Neural progenitor cell (in vitro differentiated cells): ENCODE measurements at regions not wholly inside any gene's neighbourhood (a gene's known extent, or its start where the extent isn't known, plus 50 kb on each side); places are given as distances from the start of the nearest gene placed in this dataset.

Experiments used
- DNase-seq: peaks from one replicate; pipeline ENCODE4 v3.0.0-alpha.2; 2016; ENCODE audit warnings: low spot score
- H2AFZ ChIP-seq: fragments of 200-600 bp; sonication (generic); replicated peaks from 2 replicates; pipeline ENCODE4 v1.6.1; 2016; ENCODE audit warnings: antibody characterized with exemption
- H3F3A ChIP-seq: fragments of 200-600 bp; sonication (generic); 2 replicates; pipeline ENCODE4 v1.6.1; 2016; ENCODE audit warnings: antibody characterized with exemption, low read depth
- H3K27ac ChIP-seq: fragments of 200-600 bp; sonication (generic); 2 replicates; pipeline ENCODE4 v1.5.1; 2016; ENCODE audit warnings: mild to moderate bottlenecking
- H3K27me3 ChIP-seq: fragments of 200-600 bp; sonication (generic); 2 replicates; pipeline ENCODE4 v1.6.1; 2016; ENCODE audit warnings: mild to moderate bottlenecking, moderate library complexity
- H3K36me3 ChIP-seq: fragments of 200-600 bp; sonication (generic); 2 replicates; pipeline ENCODE4 v1.5.1; 2016
- H3K4me1 ChIP-seq: fragments of 200-600 bp; sonication (generic); 2 replicates; pipeline ENCODE4 v1.6.1; 2016; ENCODE audit warnings: mixed run types
- H3K4me2 ChIP-seq: fragments of 200-600 bp; sonication (generic); 2 replicates; pipeline ENCODE4 v1.6.1; 2016
- H3K4me3 ChIP-seq: fragments of 200-600 bp; sonication (generic); 2 replicates; pipeline ENCODE4 v1.5.1; 2016
- H3K79me2 ChIP-seq: fragments of 200-600 bp; sonication (generic); 2 replicates; pipeline ENCODE4 v1.6.1; 2016; ENCODE audit warnings: low read depth
- H3K9ac ChIP-seq: fragments of 200-600 bp; sonication (generic); 2 replicates; pipeline ENCODE4 v1.6.1; 2016
- H3K9me3 ChIP-seq: fragments of 200-600 bp; sonication (generic); 2 replicates; pipeline ENCODE4 v1.5.1; 2016; ENCODE audit warnings: low read depth
- H4K20me1 ChIP-seq: fragments of 200-600 bp; sonication (generic); 2 replicates; pipeline ENCODE4 v1.6.1; 2016; ENCODE audit warnings: low read depth
- H3K27ac Mint-ChIP-seq: 3 replicates; pipeline ENCODE4 v1.8.0; 2021; ENCODE audit warnings: mixed read lengths
- H3K27me3 Mint-ChIP-seq: 2 replicates; pipeline ENCODE4 v1.8.0; 2022; ENCODE audit warnings: low read depth, mild to moderate bottlenecking, inconsistent platforms, moderate library complexity, mixed read lengths; ENCODE audit not compliant: insufficient read depth
- H3K36me3 Mint-ChIP-seq: 3 replicates; pipeline ENCODE4 v1.8.0; 2021; ENCODE audit warnings: mixed read lengths
- H3K4me1 Mint-ChIP-seq: 3 replicates; pipeline ENCODE4 v1.8.0; 2021; ENCODE audit warnings: mixed read lengths
- H3K4me3 Mint-ChIP-seq: 3 replicates; pipeline ENCODE4 v1.8.0; 2021; ENCODE audit warnings: mild to moderate bottlenecking, moderate library complexity, mixed read lengths
- H3K9me3 Mint-ChIP-seq: 3 replicates; pipeline ENCODE4 v1.8.0; 2020; ENCODE audit warnings: mixed read lengths
- CTCF ChIP-seq: fragments of 200-600 bp; sonication (generic); IDR thresholded peaks from 2 replicates; pipeline ENCODE4 v1.5.1; 2017; ENCODE audit warnings: antibody characterized with exemption, mild to moderate bottlenecking
- EZH2 ChIP-seq: fragments of 200-600 bp; sonication (generic); IDR thresholded peaks from 2 replicates; pipeline ENCODE4 v1.6.1; 2017; ENCODE audit warnings: antibody characterized with exemption, mild to moderate bottlenecking, moderate library complexity
- EZH2phosphoT487 ChIP-seq: fragments of 200-600 bp; sonication (generic); IDR thresholded peaks from 2 replicates; pipeline ENCODE4 v1.6.1; 2017; ENCODE audit warnings: antibody characterized with exemption

GRCh38 chr13:107124129-107124718 is 556.3 kb upstream of the ARGLU1 start:
- Histone ChIP-seq H3K27me3 (no peaks in the 10 kb centered on the region), H3K79me2 (no peaks in the 10 kb centered on the region), H4K20me1 (no peaks in the 10 kb centered on the region), H3K27ac (no peak overlapping the region), H3K9ac (no peak overlapping the region), H2AFZ (no peak overlapping the region), H3K9me3 (no peaks in the 10 kb centered on the region), H3K4me2 (no peak overlapping the region), H3K4me3 (no peak overlapping the region), H3K4me1 (peaks cover 16% of the 10 kb centered on the region), H3K36me3 (no peaks in the 10 kb centered on the region), H3F3A (no peaks in the 10 kb centered on the region)
- peaks cover 22% of the 10 kb centered on the region for H3K9me3 Mint-ChIP-seq
- H3K36me3 Mint-ChIP-seq, result peaks cover 4% of the 10 kb centered on the region
- DNase-seq, result peak; percentile 31
- no peak overlapping the region for H3K27ac Mint-ChIP-seq
- H3K4me3 Mint-ChIP-seq, result no peak overlapping the region
- H3K27me3 Mint-ChIP-seq, result peaks cover 10% of the 10 kb centered on the region
- H3K4me1 Mint-ChIP-seq, result peaks cover 2% of the 10 kb centered on the region
- TF ChIP-seq CTCF (peak; percentile 79), EZH2phosphoT487 (no peak), EZH2 (no peak)

- Histone ChIP-seq H3K4me1 (peaks cover 31% of the 10 kb centered on the region), H4K20me1 (no peaks in the 10 kb centered on the region), H3K4me3 (no peak overlapping the region), H2AFZ (no peak overlapping the region), H3K9me3 (no peaks in the 10 kb centered on the region), H3K4me2 (no peak overlapping the region), H3K27ac (no peak overlapping the region), H3K9ac (no peak overlapping the region), H3F3A (no peaks in the 10 kb centered on the region), H3K79me2 (no peaks in the 10 kb centered on the region), H3K27me3 (no peaks in the 10 kb centered on the region), H3K36me3 (no peaks in the 10 kb centered on the region)
- no peak for DNase-seq
- TF ChIP-seq CTCF, result no peak
- no peak for TF ChIP-seq EZH2
- no peak for TF ChIP-seq EZH2phosphoT487
- Mint-ChIP-seq H3K27me3 (peaks cover 3% of the 10 kb centered on the region), H3K9me3 (peaks cover 4% of the 10 kb centered on the region), H3K27ac (no peak overlapping the region), H3K4me3 (no peak overlapping the region), H3K4me1 (peaks cover 2% of the 10 kb centered on the region), H3K36me3 (no peaks in the 10 kb centered on the region)
These were observed 553.9 kb upstream of the ARGLU1 start for GRCh38 chr13:107121793-107122192.

GRCh38 chr13:107119989-107120881 is 552.3 kb upstream of the ARGLU1 start:
- Mint-ChIP-seq H3K36me3 (no peaks in the 10 kb centered on the region), H3K4me3 (no peak overlapping the region), H3K27me3 (peaks cover 3% of the 10 kb centered on the region), H3K4me1 (peaks cover 2% of the 10 kb centered on the region), H3K27ac (no peak overlapping the region), H3K9me3 (peaks cover under 1% of the 10 kb centered on the region)
- no peak overlapping the region for H3K4me3 ChIP-seq
- H2AFZ ChIP-seq, result no peak overlapping the region
- no peak for DNase-seq
- no peaks in the 10 kb centered on the region for H3K36me3 ChIP-seq
- H3K9ac ChIP-seq, result no peak overlapping the region
- no peaks in the 10 kb centered on the region for H3K27me3 ChIP-seq
- TF ChIP-seq EZH2phosphoT487, result no peak
- no peak for TF ChIP-seq CTCF
- no peak for TF ChIP-seq EZH2
- peaks cover 23% of the 10 kb centered on the region for H3K4me1 ChIP-seq
- H3F3A ChIP-seq, result no peaks in the 10 kb centered on the region
- H3K9me3 ChIP-seq, result no peaks in the 10 kb centered on the region
- H3K79me2 ChIP-seq, result no peaks in the 10 kb centered on the region
- H3K27ac ChIP-seq, result no peak overlapping the region
- H4K20me1 ChIP-seq, result no peaks in the 10 kb centered on the region
- no peak overlapping the region for H3K4me2 ChIP-seq
